H1 (cell line): ENCODE measurements at regions not wholly inside any gene's neighbourhood (a gene's known extent, or its start where the extent isn't known, plus 50 kb on each side); places are given as distances from the start of the nearest gene placed in this dataset.

Experiments used
- CTCF ChIA-PET: fragments of 300-600 bp; sonication (Branson Sonifier 250); formaldehyde crosslinking; loops from one replicate; lab custom pipeline; 2021; ENCODE audit not compliant: partially characterized antibody; lab: Charles Lee
- POLR2A ChIA-PET: fragments of 300-600 bp; sonication (Branson Sonifier 250); formaldehyde crosslinking; loops from one replicate; lab custom pipeline; 2021; ENCODE audit warnings: inconsistent platforms; ENCODE audit not compliant: partially characterized antibody; lab: Charles Lee
- DNase-seq, 2 experiments: peaks; one replicate each; pipeline versions ENCODE4 v3.0.0 to v3.0.0-alpha.2; 2010 to 2022; ENCODE audit warnings: low spot score in 2 of 2, low read depth in 1 of 2, mixed read lengths in 1 of 2
- FAIRE-seq: peaks from 2 replicates; lab custom pipeline; 2011; peaks lifted over from hg19 to GRCh38; lab: Jason Lieb, UNC
- H2AFZ ChIP-seq: 2 replicates; pipeline ENCODE4 v1.8.1; 2012; ENCODE audit warnings: low read length, inconsistent platforms
- H2AK5ac ChIP-seq: 2 replicates; pipeline ENCODE4 v1.6.1; 2013; ENCODE audit warnings: low read depth, low read length
- H2BK120ac ChIP-seq: replicated peaks from 2 replicates; pipeline ENCODE3; 2013; ENCODE audit warnings: low read depth, low read length, inconsistent platforms
- H2BK12ac ChIP-seq: 2 replicates; pipeline ENCODE4 v1.6.1; 2013; ENCODE audit warnings: low read depth, low read length
- H2BK15ac ChIP-seq: 2 replicates; pipeline ENCODE4 v1.6.1; 2013; ENCODE audit warnings: low read length
- H2BK20ac ChIP-seq: 2 replicates; pipeline ENCODE4 v1.6.1; 2013; ENCODE audit warnings: low read length
- H2BK5ac ChIP-seq: 2 replicates; pipeline ENCODE4 v1.6.1; 2013; ENCODE audit warnings: low read depth, low read length
- H3K14ac ChIP-seq: 2 replicates; pipeline ENCODE4 v1.6.1; 2013; ENCODE audit warnings: inconsistent platforms; ENCODE audit not compliant: insufficient read length
- H3K18ac ChIP-seq: 2 replicates; pipeline ENCODE4 v1.6.1; 2013; ENCODE audit warnings: low read length; ENCODE audit errors: extremely low read depth
- H3K23ac ChIP-seq: 2 replicates; pipeline ENCODE4 v1.6.1; 2013; ENCODE audit warnings: inconsistent platforms; ENCODE audit not compliant: insufficient read length
- H3K23me2 ChIP-seq: 2 replicates; pipeline ENCODE4 v1.6.1; 2013; ENCODE audit warnings: low read depth, low read length
- H3K27ac ChIP-seq: 2 replicates; pipeline ENCODE4 v1.6.1; 2011; ENCODE audit warnings: low read depth, low read length, inconsistent platforms
- H3K27me3 ChIP-seq, 4 experiments: replicated peaks in 1 of 4; 1 replicate in 1 of 4; 2 replicates in 3 of 4; pipeline versions ENCODE4 v1.6.1 to v1.8.1; 2011 to 2013; ENCODE audit warnings: low read length in 3 of 4, mild to moderate bottlenecking in 3 of 4, inconsistent platforms in 2 of 4, mixed read lengths in 2 of 4, moderate library complexity in 1 of 4; ENCODE audit not compliant: control insufficient read depth in 3 of 4, insufficient read depth in 3 of 4; ENCODE audit errors: extremely low read depth in 1 of 4
- H3K36me3 ChIP-seq, 4 experiments: 2 replicates each; pipeline versions ENCODE4 v1.6.1 to v1.8.1; 2011 to 2013; ENCODE audit warnings: mild to moderate bottlenecking in 4 of 4, low read length in 3 of 4, moderate library complexity in 2 of 4, control low read depth in 1 of 4, inconsistent platforms in 1 of 4; ENCODE audit not compliant: insufficient read depth in 4 of 4, control insufficient read depth in 2 of 4
- H3K4ac ChIP-seq: replicated peaks from 2 replicates; pipeline ENCODE3; 2013; ENCODE audit warnings: low read length, low read depth, mixed read lengths, inconsistent platforms; ENCODE audit not compliant: insufficient read length
- H3K4me1 ChIP-seq, 4 experiments: replicated peaks in 1 of 4; 1 replicate in 1 of 4; 2 replicates in 3 of 4; pipeline versions ENCODE4 v1.6.1 to v1.8.1; 2011 to 2013; ENCODE audit warnings: low read length in 3 of 4, inconsistent platforms in 2 of 4, mixed read lengths in 1 of 4; ENCODE audit not compliant: insufficient read depth in 4 of 4, control insufficient read depth in 3 of 4
- H3K4me2 ChIP-seq, 2 experiments: 2 replicates each; pipeline versions ENCODE4 v1.6.1 to v1.8.1; 2011 to 2013; ENCODE audit warnings: low read depth in 2 of 2, low read length in 2 of 2, control low read depth in 1 of 2, inconsistent platforms in 1 of 2, mild to moderate bottlenecking in 1 of 2; ENCODE audit not compliant: insufficient read depth in 1 of 2
- H3K4me3 ChIP-seq, 4 experiments: fragments of 200-600, 300-600 bp in 1 of 4; sonication (generic), shearing (Covaris generic), sonication (Bioruptor Twin) in 1 of 4; 2 replicates each; pipeline versions ENCODE4 v1.5.1 to v1.8.1; 2011 to 2016; ENCODE audit warnings: low read length in 4 of 4, low read depth in 3 of 4, control low read depth in 2 of 4, inconsistent platforms in 2 of 4, mild to moderate bottlenecking in 2 of 4, mixed read lengths in 1 of 4, moderate library complexity in 1 of 4; ENCODE audit not compliant: insufficient read depth in 2 of 4; ENCODE audit errors: extremely low read depth in 1 of 4
- H3K56ac ChIP-seq: replicated peaks from 2 replicates; pipeline ENCODE3; 2013; ENCODE audit warnings: low read depth, mild to moderate bottlenecking, mixed read lengths, low read length, inconsistent platforms; ENCODE audit not compliant: insufficient read length
- H3K79me1 ChIP-seq: 2 replicates; pipeline ENCODE4 v1.6.1; 2013; ENCODE audit warnings: low read depth, low read length, control low read depth
- H3K79me2 ChIP-seq, 2 experiments: 2 replicates each; pipeline versions ENCODE4 v1.6.1 to v1.8.1; 2012 to 2013; ENCODE audit warnings: low read length in 2 of 2, mild to moderate bottlenecking in 2 of 2, inconsistent platforms in 1 of 2; ENCODE audit not compliant: insufficient read depth in 2 of 2, control insufficient read depth in 1 of 2
- H3K9ac ChIP-seq, 4 experiments: replicated peaks in 1 of 4; 1 replicate in 1 of 4; 2 replicates in 3 of 4; pipeline versions ENCODE4 v1.6.1 to v1.8.1; 2011 to 2013; ENCODE audit warnings: low read depth in 3 of 4, low read length in 3 of 4, control low read depth in 2 of 4, mild to moderate bottlenecking in 2 of 4, moderate library complexity in 2 of 4, inconsistent platforms in 1 of 4; ENCODE audit errors: extremely low read depth in 1 of 4
- H3K9me3 ChIP-seq, 2 experiments: 2 replicates each; pipeline versions ENCODE4 v1.6.1 to v1.8.1; 2012 to 2013; ENCODE audit warnings: mild to moderate bottlenecking in 2 of 2, moderate library complexity in 2 of 2, control low read depth in 1 of 2, inconsistent platforms in 1 of 2, low read depth in 1 of 2, low read length in 1 of 2, mixed read lengths in 1 of 2; ENCODE audit not compliant: insufficient read depth in 2 of 2
- H4K20me1 ChIP-seq, 2 experiments: replicated peaks in 1 of 2; 2 replicates each; pipeline versions ENCODE3 to v1.8.1; 2011 to 2013; ENCODE audit warnings: inconsistent platforms in 2 of 2, low read length in 2 of 2, mild to moderate bottlenecking in 1 of 2; ENCODE audit not compliant: insufficient read depth in 2 of 2, control insufficient read depth in 1 of 2
- H4K5ac ChIP-seq: 2 replicates; pipeline ENCODE4 v1.6.1; 2013; ENCODE audit warnings: low read length, low read depth, mixed read lengths, inconsistent platforms; ENCODE audit not compliant: insufficient read length
- H4K8ac ChIP-seq: 2 replicates; pipeline ENCODE4 v1.8.0; 2013; ENCODE audit warnings: mild to moderate bottlenecking, moderate library complexity, low read length, inconsistent platforms; ENCODE audit not compliant: insufficient read depth; ENCODE audit errors: extremely low read depth
- H4K91ac ChIP-seq: replicated peaks from 2 replicates; pipeline ENCODE3; 2013; ENCODE audit warnings: low read length, mixed read lengths, inconsistent platforms; ENCODE audit not compliant: insufficient read length
- BRCA1 ChIP-seq: IDR thresholded peaks from 2 replicates; pipeline ENCODE4 v1.6.1; 2012; ENCODE audit warnings: low read depth, low read length, improper control_type of control experiment
- SAP30 ChIP-seq: fragments of 300-600 bp; sonication (generic); IDR thresholded peaks from 2 replicates; pipeline ENCODE4 v1.7.1; 2012; ENCODE audit warnings: low read length, moderate library complexity, mild to moderate bottlenecking, inconsistent platforms; ENCODE audit not compliant: insufficient read depth, insufficient replicate concordance
- WGBS, 2 experiments: shearing (Covaris generic) in 1 of 2; methylation state at CpG; one replicate each; pipeline versions ENCODE4 v1.1.6 to v1.1.7; 2013 to 2015; ENCODE audit warnings: low lambda C conversion rate in 2 of 2, mixed read lengths in 2 of 2, inconsistent platforms in 1 of 2, low coverage in 1 of 2, missing lambda C conversion rate in 1 of 2; ENCODE audit not compliant: insufficient replicate concordance in 2 of 2, insufficient coverage in 1 of 2, insufficient read length in 1 of 2; ENCODE audit errors: extremely low coverage in 1 of 2, missing lambda C conversion rate in 1 of 2; 5-methylcytosine and 5-hydroxymethylcytosine counted together

GRCh38 chr13:34757441-34757840 is 184.6 kb upstream of the NBEA start:
- no peak overlapping the region for H3K18ac ChIP-seq
- POLR2A ChIA-PET = no interaction called here
- no peaks in the 10 kb centered on the region for H3K27me3 ChIP-seq
- H4K20me1 ChIP-seq = no peaks in the 10 kb centered on the region
- H3K4ac ChIP-seq = no peak overlapping the region
- no peak overlapping the region for H4K91ac ChIP-seq
- H3K56ac ChIP-seq = no peak overlapping the region
- no peaks in the 10 kb centered on the region for H3K23me2 ChIP-seq
- no peak overlapping the region for H2BK5ac ChIP-seq
- no peak overlapping the region for H3K4me3 ChIP-seq
- no peak overlapping the region for H3K14ac ChIP-seq
- H2BK15ac ChIP-seq = no peak overlapping the region
- H3K4me2 ChIP-seq = no peak overlapping the region
- no peak overlapping the region for H4K8ac ChIP-seq
- WGBS, 2 experiments = 92% methylated on average over 2 of the region's 2 CpGs; no CpG with 5 or more reads in 1 of the 2 experiments
- TF ChIP-seq SAP30 = no peak
- TF ChIP-seq BRCA1 = no peak
- H2AK5ac ChIP-seq = no peak overlapping the region
- no peak overlapping the region for H3K9ac ChIP-seq
- no peak overlapping the region for H2BK120ac ChIP-seq
- H3K4me1 ChIP-seq = no peaks in the 10 kb centered on the region
- no peak overlapping the region for H3K23ac ChIP-seq
- no peak overlapping the region for H4K5ac ChIP-seq
- no peaks in the 10 kb centered on the region for H3K79me2 ChIP-seq
- no peak overlapping the region for H2BK12ac ChIP-seq
- H3K36me3 ChIP-seq = no peaks in the 10 kb centered on the region
- H3K79me1 ChIP-seq = no peaks in the 10 kb centered on the region
- CTCF ChIA-PET = no interaction called here
- no peak for DNase-seq
- FAIRE-seq = no peak
- H2BK20ac ChIP-seq = no peak overlapping the region
- H2AFZ ChIP-seq = no peak overlapping the region
- no peaks in the 10 kb centered on the region for H3K9me3 ChIP-seq
- no peak overlapping the region for H3K27ac ChIP-seq
